ENCODE measurements at regions not wholly inside any gene's neighbourhood (a gene's known extent, or its start where the extent isn't known, plus 50 kb on each side); places are given as distances from the start of the nearest gene placed in this dataset.

DNA sequence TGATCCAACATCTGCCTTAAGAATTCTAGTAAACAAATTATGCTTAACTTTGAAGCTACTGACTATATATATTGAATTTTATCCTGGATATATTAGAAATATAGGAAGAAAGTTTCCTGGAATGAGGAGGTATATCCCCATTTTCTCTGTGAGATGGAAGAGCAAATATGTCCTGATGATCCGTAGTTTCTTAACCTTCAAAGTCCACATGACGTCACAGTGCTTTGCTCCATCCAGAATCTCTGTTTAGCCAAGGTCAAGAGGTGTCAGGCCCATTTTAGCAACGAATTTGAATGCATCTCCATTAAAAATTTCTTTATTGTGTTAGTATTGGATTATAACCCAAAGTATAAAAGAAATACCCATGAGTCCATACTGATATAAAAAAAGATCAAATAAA is 162.5 kb downstream of the PRL start:
- no peaks in the 10 kb centered on the region for H3K27me3 Mint-ChIP-seq (ENCODE audit: low read depth)
- Histone ChIP-seq H3K79me2 (ENCODE audit: insufficient read depth, low read length) (no peaks in the 10 kb centered on the region), H3K4ac (ENCODE audit: low read depth, low read length) (no peak overlapping the region), H2BK120ac (ENCODE audit: low read depth, low read length, poor library complexity, severe bottlenecking) (no peak overlapping the region), H2BK20ac (ENCODE audit: low read depth, low read length, poor library complexity, severe bottlenecking) (no peak overlapping the region), H2AFZ (ENCODE audit: low read length) (no peak overlapping the region), H2BK12ac (ENCODE audit: insufficient read length, low read depth, low read length) (no peak overlapping the region), H3K4me2 (ENCODE audit: insufficient read depth, insufficient read length, low read length) (no peak overlapping the region), H3K9ac (ENCODE audit: extremely low read depth, insufficient read length, low read length) (no peak overlapping the region), H4K20me1 (ENCODE audit: control insufficient read depth, insufficient read depth, insufficient read length) (no peaks in the 10 kb centered on the region), H3K23ac (ENCODE audit: insufficient read length, low read depth, low read length) (no peak overlapping the region), H2BK15ac (ENCODE audit: low read depth, low read length) (no peak overlapping the region), H3K14ac (ENCODE audit: insufficient read depth, low read length) (no peak overlapping the region), H3K27me3 (ENCODE audit: insufficient read depth, low read length) (no peaks in the 10 kb centered on the region), H3K9me3 (ENCODE audit: control insufficient read depth, low read depth, low read length) (no peaks in the 10 kb centered on the region), H3K4me1 (ENCODE audit: insufficient read depth, low read length) (peaks cover 2% of the 10 kb centered on the region; the same call in 1 of the 2 replicates), H3K23me2 (ENCODE audit: insufficient read length, low read depth, low read length, poor library complexity, severe bottlenecking) (no peaks in the 10 kb centered on the region), H4K5ac (ENCODE audit: insufficient read length, low read depth, low read length) (no peak overlapping the region), H2BK5ac (ENCODE audit: insufficient read length, low read length) (no peak overlapping the region), H3K56ac (ENCODE audit: insufficient read length, low read depth, low read length) (no peak overlapping the region), H3K18ac (ENCODE audit: insufficient read length, low read depth, low read length) (no peak overlapping the region), H3K79me1 (ENCODE audit: insufficient read depth, low read depth, low read length, poor library complexity, severe bottlenecking) (no peaks in the 10 kb centered on the region), H2AK5ac (ENCODE audit: insufficient read length, low read length) (no peak overlapping the region), H4K91ac (ENCODE audit: insufficient read length, low read depth, low read length) (no peak overlapping the region), H4K8ac (replicated peaks; ENCODE audit: insufficient read length, low read depth, low read length) (no peak overlapping the region), H3T11ph (ENCODE audit: low read length) (no peak overlapping the region), H3K27ac (ENCODE audit: insufficient read length, low read depth, low read length) (no peak overlapping the region)
- TF ChIP-seq, protein P1, sequence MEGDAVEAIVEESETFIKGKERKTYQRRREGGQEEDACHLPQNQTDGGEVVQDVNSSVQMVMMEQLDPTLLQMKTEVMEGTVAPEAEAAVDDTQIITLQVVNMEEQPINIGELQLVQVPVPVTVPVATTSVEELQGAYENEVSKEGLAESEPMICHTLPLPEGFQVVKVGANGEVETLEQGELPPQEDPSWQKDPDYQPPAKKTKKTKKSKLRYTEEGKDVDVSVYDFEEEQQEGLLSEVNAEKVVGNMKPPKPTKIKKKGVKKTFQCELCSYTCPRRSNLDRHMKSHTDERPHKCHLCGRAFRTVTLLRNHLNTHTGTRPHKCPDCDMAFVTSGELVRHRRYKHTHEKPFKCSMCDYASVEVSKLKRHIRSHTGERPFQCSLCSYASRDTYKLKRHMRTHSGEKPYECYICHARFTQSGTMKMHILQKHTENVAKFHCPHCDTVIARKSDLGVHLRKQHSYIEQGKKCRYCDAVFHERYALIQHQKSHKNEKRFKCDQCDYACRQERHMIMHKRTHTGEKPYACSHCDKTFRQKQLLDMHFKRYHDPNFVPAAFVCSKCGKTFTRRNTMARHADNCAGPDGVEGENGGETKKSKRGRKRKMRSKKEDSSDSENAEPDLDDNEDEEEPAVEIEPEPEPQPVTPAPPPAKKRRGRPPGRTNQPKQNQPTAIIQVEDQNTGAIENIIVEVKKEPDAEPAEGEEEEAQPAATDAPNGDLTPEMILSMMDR (conservative IDR thresholded peaks at IDR 0.05), result no peak
- H3K4me3 Mint-ChIP-seq, result no peak overlapping the region
- H3K4me1 Mint-ChIP-seq, result peaks cover 11 to 23% of the 10 kb centered on the region in 2 experiments
- no CpG with 5 or more reads among the region's 3 CpGs for WGBS (ENCODE audit: extremely low coverage, insufficient read length, low lambda C conversion rate)
- H3K36me3 Mint-ChIP-seq (ENCODE audit: insufficient read depth in 1 of 3, low read depth in 3 of 3), result peaks cover 16 to 26% (median 22%) of the 10 kb centered on the region in 3 experiments; a peak in 6 of 7 replicates
- peaks cover 0 to 3% of the 10 kb centered on the region in 2 experiments; a peak in 3 of 5 replicates for H3K9me3 Mint-ChIP-seq
- no peak for DNase-seq
- no peak overlapping the region for H3K27ac Mint-ChIP-seq
